Esophagus muscularis mucosa (tissue), 4 donors: ENCODE measurements at regions not wholly inside any gene's neighbourhood (a gene's known extent, or its start where the extent isn't known, plus 50 kb on each side); places are given as distances from the start of the nearest gene placed in this dataset.

Experiments
- DNase-seq: peaks from one replicate; pipeline ENCODE4 v3.0.0-alpha.2; 2017; ENCODE audit errors: extremely low spot score
- H3K27ac ChIP-seq, 4 donors: fragments of 200-600 bp; sonication (generic); replicated peaks in 1 of 4; 1 replicate in 3 of 4; 2 replicates in 1 of 4; pipeline ENCODE4 v1.5.1; 2016 to 2019; ENCODE audit warnings: mild to moderate bottlenecking in 1 of 4
- H3K27me3 ChIP-seq, 4 donors: fragments of 200-600 bp; sonication (generic); one replicate each; pipeline versions ENCODE4 v1.5.1 to v1.6.0; 2016 to 2019
- H3K36me3 ChIP-seq, 4 donors: fragments of 200-600 bp; sonication (generic); one replicate each; pipeline ENCODE4 v1.5.1; 2016 to 2019
- H3K4me1 ChIP-seq, 4 donors: fragments of 200-600 bp; sonication (generic); one replicate each; pipeline ENCODE4 v1.5.1; 2016 to 2019
- H3K4me3 ChIP-seq, 4 donors: fragments of 200-600 bp; sonication (generic); 1 replicate in 2 of 4; 2 replicates in 2 of 4; pipeline ENCODE4 v1.5.1; 2016 to 2019; ENCODE audit warnings: mild to moderate bottlenecking in 4 of 4, moderate library complexity in 1 of 4
- H3K9me3 ChIP-seq, 4 donors: fragments of 200-600 bp; sonication (generic); 1 replicate in 3 of 4; 2 replicates in 1 of 4; pipeline ENCODE4 v1.5.1; 2016 to 2019
- EP300 ChIP-seq: sonication (generic); formaldehyde crosslinking; IDR thresholded peaks from one replicate; pipeline ENCODE4 v1.6.1; 2017; ENCODE audit warnings: antibody characterized with exemption
- POLR2A ChIP-seq: fragments of 450-650 bp; IDR thresholded peaks from one replicate; pipeline ENCODE4 v1.6.1; 2017; ENCODE audit warnings: antibody characterized with exemption, moderate library complexity, mild to moderate bottlenecking, low read depth
- POLR2AphosphoS5 ChIP-seq, 2 donors: sonication (generic); formaldehyde crosslinking; IDR thresholded peaks; one replicate each; pipeline ENCODE4 v1.6.1; 2017; ENCODE audit warnings: antibody characterized with exemption in 2 of 2
- WGBS: methylation state at CpG from one replicate; pipeline ENCODE4 v1.1.5; 2018; 5-methylcytosine and 5-hydroxymethylcytosine counted together
- intact Hi-C: fragments of 100-400 bp; cut with DNase I; formaldehyde crosslinking; loops from one replicate; pipeline ENCODE4 v1.15.1; 2023
- TF ChIP-seq, protein P1 (sequence below), 3 experiments: fragments of 200-600 bp in 2 of 3; fragments of 450-650 bp in 1 of 3; sonication (generic) in 2 of 3; IDR thresholded peaks; one replicate each; pipeline ENCODE4 v1.5.1; 2017 to 2019; ENCODE audit warnings: antibody characterized with exemption in 3 of 3, mild to moderate bottlenecking in 2 of 3, moderate library complexity in 1 of 3

DNA sequence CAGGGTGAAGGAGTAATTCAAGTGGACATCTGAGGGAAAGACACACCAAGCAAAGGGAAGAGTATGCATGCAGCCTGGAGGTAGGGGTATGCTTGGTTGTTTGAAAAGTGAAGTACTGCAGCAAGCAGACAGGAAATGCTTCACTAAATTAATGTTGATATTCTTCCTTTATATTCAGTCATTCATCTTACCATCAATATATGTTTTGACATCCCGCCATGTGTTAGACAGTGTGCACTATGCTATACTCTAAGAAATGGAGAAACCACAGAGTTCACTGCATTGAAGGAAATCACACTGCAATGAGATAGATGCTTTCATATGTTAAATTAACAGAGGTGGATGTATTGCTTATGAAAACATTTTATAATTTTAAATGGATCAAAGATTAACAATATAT lies 82.9 kb downstream of the HSPA13 start:
- no peak overlapping the region for H3K27ac ChIP-seq
- intact Hi-C loops = no loop called here
- H3K36me3 ChIP-seq = no peaks in the 10 kb centered on the region
- no peak for TF ChIP-seq EP300
- TF ChIP-seq POLR2A = no peak
- TF ChIP-seq, protein P1, sequence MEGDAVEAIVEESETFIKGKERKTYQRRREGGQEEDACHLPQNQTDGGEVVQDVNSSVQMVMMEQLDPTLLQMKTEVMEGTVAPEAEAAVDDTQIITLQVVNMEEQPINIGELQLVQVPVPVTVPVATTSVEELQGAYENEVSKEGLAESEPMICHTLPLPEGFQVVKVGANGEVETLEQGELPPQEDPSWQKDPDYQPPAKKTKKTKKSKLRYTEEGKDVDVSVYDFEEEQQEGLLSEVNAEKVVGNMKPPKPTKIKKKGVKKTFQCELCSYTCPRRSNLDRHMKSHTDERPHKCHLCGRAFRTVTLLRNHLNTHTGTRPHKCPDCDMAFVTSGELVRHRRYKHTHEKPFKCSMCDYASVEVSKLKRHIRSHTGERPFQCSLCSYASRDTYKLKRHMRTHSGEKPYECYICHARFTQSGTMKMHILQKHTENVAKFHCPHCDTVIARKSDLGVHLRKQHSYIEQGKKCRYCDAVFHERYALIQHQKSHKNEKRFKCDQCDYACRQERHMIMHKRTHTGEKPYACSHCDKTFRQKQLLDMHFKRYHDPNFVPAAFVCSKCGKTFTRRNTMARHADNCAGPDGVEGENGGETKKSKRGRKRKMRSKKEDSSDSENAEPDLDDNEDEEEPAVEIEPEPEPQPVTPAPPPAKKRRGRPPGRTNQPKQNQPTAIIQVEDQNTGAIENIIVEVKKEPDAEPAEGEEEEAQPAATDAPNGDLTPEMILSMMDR (IDR thresholded peaks at IDR 0.05) = no peak
- TF ChIP-seq POLR2AphosphoS5 (IDR thresholded peaks at IDR 0.05) = no peak
- H3K9me3 ChIP-seq = no peaks in the 10 kb centered on the region
- no peaks in the 10 kb centered on the region for H3K27me3 ChIP-seq
- no peaks in the 10 kb centered on the region for H3K4me1 ChIP-seq
- H3K4me3 ChIP-seq = no peak overlapping the region
- WGBS = 94% methylated on average over 1 of the region's 1 CpG
- no peak for DNase-seq

DNA sequence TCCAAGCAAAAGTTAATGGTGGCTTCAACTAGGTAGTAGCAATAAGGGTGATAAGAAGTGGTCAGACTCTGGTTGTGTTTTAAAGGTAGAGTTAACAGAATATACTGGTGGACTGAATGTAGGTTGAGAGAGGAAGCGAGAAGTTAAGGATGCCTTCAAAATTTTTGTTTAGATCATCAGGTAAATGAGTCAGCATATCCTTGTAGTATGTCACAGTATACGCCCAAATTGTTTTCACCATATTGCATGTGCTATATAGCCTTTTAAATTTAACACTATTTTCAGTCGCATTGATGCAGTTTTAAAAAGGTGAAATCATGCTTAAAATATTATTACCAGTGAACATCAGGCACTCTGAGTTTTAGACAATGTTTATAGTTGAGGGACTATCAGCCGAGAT lies 74.6 kb downstream of the RBM11 start:
- H3K4me1 ChIP-seq = no peaks in the 10 kb centered on the region
- no peaks in the 10 kb centered on the region for H3K9me3 ChIP-seq
- TF ChIP-seq POLR2A (no peak), EP300 (no peak), POLR2AphosphoS5 (IDR thresholded peaks at IDR 0.05) (no peak)
- TF ChIP-seq, protein P1 (IDR thresholded peaks at IDR 0.05) = no peak
- H3K4me3 ChIP-seq = no peak overlapping the region
- H3K36me3 ChIP-seq = no peaks in the 10 kb centered on the region
- no peak for DNase-seq
- H3K27ac ChIP-seq = no peak overlapping the region
- H3K27me3 ChIP-seq = no peaks in the 10 kb centered on the region
- WGBS = 75% methylated on average over 4 of the region's 4 CpGs
- intact Hi-C loops = no loop called here

DNA sequence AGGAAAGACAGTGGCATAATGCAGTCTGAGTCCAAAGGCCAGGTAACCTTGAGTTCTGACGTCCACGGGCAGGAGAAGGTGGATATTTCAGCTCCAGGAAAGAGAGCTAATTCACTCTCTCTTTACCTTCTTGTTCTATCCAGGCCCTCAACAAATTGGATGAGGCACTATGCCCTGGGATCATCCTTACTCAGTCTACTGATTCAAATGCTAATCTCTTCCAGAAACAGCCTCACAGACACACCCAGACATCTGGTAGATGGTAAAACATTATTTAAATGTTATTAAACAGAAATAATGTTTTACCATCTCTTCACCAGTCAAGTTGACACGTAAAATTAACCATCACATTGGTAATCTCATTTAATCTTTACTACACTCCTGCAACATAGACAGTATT lies 73.0 kb downstream of the RBM11 start:
- Histone ChIP-seq H3K4me3 (no peak overlapping the region), H3K27me3 (no peaks in the 10 kb centered on the region), H3K9me3 (no peaks in the 10 kb centered on the region), H3K27ac (no peak overlapping the region), H3K36me3 (no peaks in the 10 kb centered on the region), H3K4me1 (peaks cover 0 to 6% (median 0%) of the 10 kb centered on the region in 4 donors)
- no peak for DNase-seq
- TF ChIP-seq EP300 = no peak
- no peak for TF ChIP-seq POLR2AphosphoS5 (IDR thresholded peaks at IDR 0.05)
- TF ChIP-seq, protein P1 (IDR thresholded peaks at IDR 0.05) = no peak
- TF ChIP-seq POLR2A = no peak
- intact Hi-C loops = no loop called here
- WGBS = 89% methylated on average over 3 of the region's 3 CpGs

DNA sequence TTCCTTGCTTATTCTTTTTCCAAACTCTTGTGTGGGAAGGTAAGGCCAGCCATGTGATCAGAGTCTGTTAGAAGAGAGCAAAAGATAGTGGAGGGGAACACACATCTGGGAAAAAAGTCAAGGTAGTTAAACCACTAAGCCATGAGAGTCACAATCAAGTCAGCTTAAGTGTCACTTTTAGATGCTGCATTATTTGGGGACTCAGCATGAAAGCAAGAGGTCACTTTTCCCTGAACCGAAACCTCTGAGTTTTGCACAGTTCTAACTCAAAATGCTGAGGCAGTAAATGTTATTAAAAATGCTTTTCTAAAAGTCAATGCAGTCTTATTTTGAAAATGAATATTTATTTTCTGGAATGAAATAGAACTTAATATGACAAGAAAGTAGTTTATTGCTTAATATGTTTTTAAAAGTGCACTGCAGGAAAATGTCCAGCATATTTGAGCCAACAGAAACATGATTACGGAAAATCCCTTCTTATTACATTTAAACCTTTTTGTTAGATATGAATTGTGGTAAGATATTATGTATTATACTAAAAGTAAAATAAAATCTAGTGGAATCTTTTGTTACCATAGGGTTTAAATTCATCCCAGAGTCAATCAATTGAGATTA lies 69.3 kb downstream of the RBM11 start:
- intact Hi-C loops = no loop called here

More for the DNA sequence above, 69.3 kb downstream of the RBM11 start:
- DNase-seq = no peak
- no peaks in the 10 kb centered on the region for H3K27me3 ChIP-seq
- WGBS = 69% methylated on average over 2 of the region's 2 CpGs
- H3K36me3 ChIP-seq = no peaks in the 10 kb centered on the region
- no peak overlapping the region for H3K27ac ChIP-seq
- TF ChIP-seq, protein P1 (IDR thresholded peaks at IDR 0.05) = no peak
- no peak for TF ChIP-seq EP300
- TF ChIP-seq POLR2AphosphoS5 (IDR thresholded peaks at IDR 0.05) = no peak
- TF ChIP-seq POLR2A = no peak
- H3K4me1 ChIP-seq = peaks cover 0 to 6% (median 0%) of the 10 kb centered on the region in 4 donors
- no peak overlapping the region for H3K4me3 ChIP-seq
- H3K9me3 ChIP-seq = no peaks in the 10 kb centered on the region
